WTC11 (cell line): ENCODE measurements at regions not wholly inside any gene's neighbourhood (a gene's known extent, or its start where the extent isn't known, plus 50 kb on each side); places are given as distances from the start of the nearest gene placed in this dataset.

Experiments used
- ATAC-seq: fragments of 200-7000 bp; cut with Tn5 transposase; 2 replicates; pipeline ENCODE4 v1.10.0; 2021; ENCODE audit warnings: mild to moderate bottlenecking, moderate library complexity
- CTCF ChIA-PET: fragments of 300-600 bp; sonication (Branson Sonifier 250); formaldehyde crosslinking; loops from one replicate; lab custom pipeline; 2021; ENCODE audit warnings: antibody characterized with exemption; lab: Charles Lee
- POLR2A ChIA-PET: fragments of 350-600 bp; sonication (Branson Sonifier 250); formaldehyde crosslinking; loops from one replicate; lab custom pipeline; 2021; ENCODE audit warnings: antibody characterized with exemption; lab: Charles Lee
- DNase-seq: peaks from one replicate; pipeline ENCODE4 v3.0.0; 2021; ENCODE audit warnings: low spot score
- H3K27ac Mint-ChIP-seq: 2 replicates; pipeline ENCODE4 v1.8.0; 2021; ENCODE audit warnings: mixed read lengths
- H3K27me3 Mint-ChIP-seq: 2 replicates; pipeline ENCODE4 v1.8.0; 2021; ENCODE audit warnings: low read depth, mild to moderate bottlenecking, moderate library complexity, mixed read lengths
- H3K36me3 Mint-ChIP-seq: 2 replicates; pipeline ENCODE4 v1.8.0; 2021; ENCODE audit warnings: mixed read lengths
- H3K4me1 Mint-ChIP-seq: 2 replicates; pipeline ENCODE4 v1.8.0; 2022; ENCODE audit warnings: mixed read lengths
- H3K4me3 Mint-ChIP-seq: 2 replicates; pipeline ENCODE4 v1.8.0; 2021; ENCODE audit warnings: mild to moderate bottlenecking, moderate library complexity, mixed read lengths
- H3K9me3 Mint-ChIP-seq: 2 replicates; pipeline ENCODE4 v1.8.0; 2021; ENCODE audit warnings: mixed read lengths
- ARID4B ChIP-seq: sonication (generic); formaldehyde crosslinking; IDR thresholded peaks from 2 replicates; pipeline ENCODE4 v1.8.0; 2023; ENCODE audit warnings: missing genetic modification reagents, mild to moderate bottlenecking, borderline replicate concordance
- ATF2 ChIP-seq: sonication (generic); formaldehyde crosslinking; IDR thresholded peaks from 2 replicates; pipeline ENCODE4 v1.8.1; 2022; ENCODE audit warnings: low read depth, missing genetic modification reagents, borderline replicate concordance
- CDX4 ChIP-seq: fragments of 250-450 bp; sonication (Bioruptor Pico); IDR thresholded peaks from 2 replicates; pipeline ENCODE4 v1.9.0; 2021; ENCODE audit warnings: moderate library complexity, mild to moderate bottlenecking, inconsistent platforms, borderline replicate concordance
- ETV6 ChIP-seq: sonication (generic); formaldehyde crosslinking; IDR thresholded peaks from 2 replicates; pipeline ENCODE4 v1.8.1; 2022; ENCODE audit warnings: mild to moderate bottlenecking, missing genetic modification reagents
- FOXJ3 ChIP-seq: sonication (generic); formaldehyde crosslinking; IDR thresholded peaks from 2 replicates; pipeline ENCODE4 v1.9.0; 2021; ENCODE audit warnings: missing genetic modification reagents, mild to moderate bottlenecking, borderline replicate concordance
- FOXP4 ChIP-seq: sonication (generic); formaldehyde crosslinking; IDR thresholded peaks from 2 replicates; pipeline ENCODE4 v1.8.0; 2022; ENCODE audit warnings: mild to moderate bottlenecking, missing genetic modification reagents
- HMGA2 ChIP-seq: fragments of 250-450 bp; sonication (Bioruptor Pico); IDR thresholded peaks from 2 replicates; pipeline ENCODE4 v1.4.0; 2021; ENCODE audit warnings: mild to moderate bottlenecking, moderate library complexity
- IRF1 ChIP-seq: sonication (generic); formaldehyde crosslinking; IDR thresholded peaks from 2 replicates; pipeline ENCODE4 v1.8.0; 2023; ENCODE audit warnings: missing genetic modification reagents
- JAZF1 ChIP-seq: fragments of 250-450 bp; sonication (Bioruptor Pico); IDR thresholded peaks from 2 replicates; pipeline ENCODE4 v1.9.0; 2021; ENCODE audit warnings: moderate library complexity, mild to moderate bottlenecking, inconsistent platforms
- MLX ChIP-seq: sonication (generic); formaldehyde crosslinking; IDR thresholded peaks from 2 replicates; pipeline ENCODE4 v1.8.1; 2023; ENCODE audit warnings: mild to moderate bottlenecking, missing genetic modification reagents, moderate library complexity
- NFATC4 ChIP-seq: fragments of 250-450 bp; sonication (Bioruptor Pico); IDR thresholded peaks from 2 replicates; pipeline ENCODE4 v1.9.0; 2021; ENCODE audit warnings: mild to moderate bottlenecking
- NR2C2 ChIP-seq: sonication (generic); formaldehyde crosslinking; IDR thresholded peaks from 2 replicates; pipeline ENCODE4 v1.8.0; 2022; ENCODE audit warnings: mild to moderate bottlenecking, missing genetic modification reagents
- SMAD4 ChIP-seq: sonication (generic); formaldehyde crosslinking; IDR thresholded peaks from 2 replicates; pipeline ENCODE4 v1.8.0; 2022; ENCODE audit warnings: mild to moderate bottlenecking, missing genetic modification reagents
- SOX15 ChIP-seq: fragments of 250-450 bp; sonication (Bioruptor Pico); IDR thresholded peaks from 2 replicates; pipeline ENCODE4 v1.9.0; 2021; ENCODE audit warnings: mild to moderate bottlenecking
- TCF7 ChIP-seq: sonication (generic); formaldehyde crosslinking; IDR thresholded peaks from 2 replicates; pipeline ENCODE4 v1.8.0; 2022; ENCODE audit warnings: mild to moderate bottlenecking, low read depth, missing genetic modification reagents, moderate library complexity
- TEAD1 ChIP-seq: sonication (generic); formaldehyde crosslinking; IDR thresholded peaks from 2 replicates; pipeline ENCODE4 v1.8.0; 2022; ENCODE audit warnings: mild to moderate bottlenecking, missing genetic modification reagents
- ZMAT4 ChIP-seq: fragments of 250-450 bp; sonication (Bioruptor Pico); IDR thresholded peaks from 2 replicates; pipeline ENCODE4 v1.9.0; 2021; ENCODE audit warnings: mild to moderate bottlenecking
- ZNF121 ChIP-seq: sonication (generic); formaldehyde crosslinking; IDR thresholded peaks from 2 replicates; pipeline ENCODE4 v1.8.0; 2023; ENCODE audit warnings: missing genetic modification reagents
- ZNF281 ChIP-seq: sonication (generic); formaldehyde crosslinking; IDR thresholded peaks from 2 replicates; pipeline ENCODE4 v1.8.0; 2023; ENCODE audit warnings: mild to moderate bottlenecking, missing genetic modification reagents
- ZNF396 ChIP-seq: fragments of 250-450 bp; sonication (Bioruptor Pico); IDR thresholded peaks from 2 replicates; pipeline ENCODE4 v1.8.0; 2021; ENCODE audit warnings: mild to moderate bottlenecking, moderate library complexity, borderline replicate concordance
- ZNF671 ChIP-seq: fragments of 250-450 bp; sonication (Bioruptor Pico); IDR thresholded peaks from 2 replicates; pipeline ENCODE4 v1.8.0; 2021; ENCODE audit warnings: mild to moderate bottlenecking
- ZSCAN18 ChIP-seq: fragments of 250-450 bp; sonication (Bioruptor Pico); IDR thresholded peaks from 2 replicates; pipeline ENCODE4 v2.1.2; 2022; ENCODE audit warnings: mild to moderate bottlenecking, moderate library complexity

GRCh38 chr6:22208026-22208425 lies 88.8 kb downstream of the PRL start (continued):
- TF ChIP-seq MLX (CRISPR knock-in tag) (no peak), NR2C2 (CRISPR knock-in tag) (no peak), NFATC4 (CRISPR knock-in tag) (no peak), SOX15 (CRISPR knock-in tag) (no peak)

- H3K36me3 Mint-ChIP-seq, result peaks cover 12% of the 10 kb centered on the region; the same call in 1 of the 2 replicates
- no peak overlapping the region for H3K27ac Mint-ChIP-seq
- H3K4me1 Mint-ChIP-seq, result peaks cover 19% of the 10 kb centered on the region
- no peak for DNase-seq
- H3K9me3 Mint-ChIP-seq, result peaks cover 3% of the 10 kb centered on the region; the same call in 1 of the 2 replicates
- H3K4me3 Mint-ChIP-seq, result no peak overlapping the region
- POLR2A ChIA-PET, result no interaction called here
- TF ChIP-seq IRF1 (CRISPR knock-in tag) (no peak), ATF2 (no peak), ZNF281 (CRISPR knock-in tag) (no peak), SMAD4 (no peak), HMGA2 (no peak), ZNF671 (CRISPR knock-in tag) (no peak), JAZF1 (CRISPR knock-in tag) (no peak), ZNF396 (CRISPR knock-in tag) (no peak), TEAD1 (CRISPR knock-in tag) (no peak), CDX4 (CRISPR knock-in tag) (no peak), MLX (CRISPR knock-in tag) (no peak), TCF7 (no peak), FOXP4 (CRISPR knock-in tag) (no peak), ZSCAN18 (CRISPR knock-in tag) (no peak), ETV6 (CRISPR knock-in tag) (no peak), FOXJ3 (CRISPR knock-in tag) (no peak), ZNF121 (CRISPR knock-in tag) (no peak), ARID4B (CRISPR knock-in tag) (no peak), ZMAT4 (CRISPR knock-in tag) (no peak)
- TF ChIP-seq, all 79 proteins: peak for 0
- no peaks in the 10 kb centered on the region for H3K27me3 Mint-ChIP-seq
- CTCF ChIA-PET, result no interaction called here
- ATAC-seq, result no peak
These were observed 82.5 kb downstream of the PRL start for GRCh38 chr6:22214314-22214713.
